ENCODE measurements at regions not wholly inside any gene's neighbourhood (a gene's known extent, or its start where the extent isn't known, plus 50 kb on each side); places are given as distances from the start of the nearest gene placed in this dataset.

DNA sequence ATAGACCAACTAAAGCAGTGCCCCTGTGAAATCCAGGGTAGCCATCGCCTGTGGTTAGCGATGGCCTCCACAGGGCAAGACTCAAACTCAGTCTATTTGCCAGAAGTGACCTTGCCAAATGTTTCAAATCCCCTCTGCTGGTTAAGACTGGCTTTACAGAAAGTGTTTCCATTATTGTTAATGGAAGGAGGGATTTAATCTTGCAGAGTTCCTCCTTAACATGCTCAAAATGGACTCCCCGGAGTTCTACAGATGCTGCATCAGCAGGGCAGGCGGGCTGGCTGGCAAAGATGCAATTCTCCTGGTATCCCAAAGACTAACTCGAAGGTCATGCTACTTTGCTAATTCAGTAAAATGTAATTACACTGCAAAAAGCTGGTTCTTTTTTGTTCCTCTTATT lies 313.0 kb upstream of the SLC7A11 start:
- no peak for DNase-seq

DNA sequence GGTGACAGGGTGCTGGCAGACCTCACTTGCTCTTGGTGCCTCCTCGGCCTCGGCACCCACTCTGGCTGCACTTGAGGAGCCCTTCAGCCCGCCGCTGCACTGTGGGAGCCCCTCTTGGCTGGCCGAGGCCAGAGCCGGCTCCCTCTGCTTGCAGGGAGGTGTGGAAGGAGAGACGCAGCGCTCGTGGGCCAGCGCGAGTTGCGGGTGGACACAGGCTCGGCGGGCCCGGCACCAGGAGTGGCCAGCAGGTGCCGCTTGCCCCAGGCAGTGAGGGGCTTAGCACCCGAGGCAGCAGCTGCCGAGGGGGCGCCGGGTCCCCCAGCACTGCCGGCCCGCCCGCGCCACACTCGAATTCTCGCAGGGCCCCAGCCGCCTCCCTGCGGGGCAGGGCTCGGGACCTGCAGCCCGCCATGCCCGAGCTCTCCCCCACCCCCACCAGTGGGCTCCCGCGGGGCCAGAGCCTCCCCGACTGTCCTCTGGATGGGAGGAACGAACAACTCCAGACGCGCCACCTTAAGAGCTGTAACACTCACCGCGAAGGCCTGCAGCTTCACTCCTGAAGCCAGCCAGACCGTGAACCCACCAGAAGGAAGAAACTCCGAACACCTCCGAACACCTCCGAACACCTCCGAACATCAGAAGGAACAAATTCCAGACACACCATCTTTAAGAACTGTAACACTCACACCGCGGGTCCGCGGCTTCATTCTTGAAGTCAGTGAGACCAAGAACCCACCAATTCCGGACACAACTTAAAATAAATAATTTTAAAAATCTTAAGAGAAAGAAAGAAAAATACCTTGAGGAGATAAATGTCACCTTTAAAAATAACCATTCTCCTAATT lies 311.1 kb upstream of the SLC7A11 start:
- no peak for DNase-seq

GRCh38 chr4:138542191-138542776 lies 300.1 kb upstream of the SLC7A11 start:
- DNase-seq, result no peak

- no peak for DNase-seq
Observed at GRCh38 chr4:138540056-138540800, 298.1 kb upstream of the SLC7A11 start.

DNA sequence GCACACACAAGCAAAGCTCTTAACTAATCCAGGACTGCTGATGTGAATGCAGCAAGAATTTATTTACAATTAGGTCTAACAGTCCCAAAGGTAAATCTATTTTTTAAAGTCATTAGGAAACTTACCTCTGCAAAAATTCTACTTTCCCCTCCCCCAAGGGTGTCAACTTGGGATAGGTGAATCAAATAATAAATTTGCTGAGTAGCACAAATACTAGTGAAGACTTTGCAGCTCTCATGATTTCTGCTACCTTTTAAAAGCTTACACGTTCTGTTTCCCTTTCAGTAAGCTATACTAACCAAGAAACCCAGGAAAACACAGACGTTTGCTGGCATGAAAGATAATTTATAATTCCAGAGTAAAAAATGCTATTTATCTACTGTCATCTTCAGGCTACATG lies 296.6 kb upstream of the SLC7A11 start:
- no peak for DNase-seq

GRCh38 chr4:138537731-138538490 lies 295.8 kb upstream of the SLC7A11 start:
- DNase-seq, result no peak

DNA sequence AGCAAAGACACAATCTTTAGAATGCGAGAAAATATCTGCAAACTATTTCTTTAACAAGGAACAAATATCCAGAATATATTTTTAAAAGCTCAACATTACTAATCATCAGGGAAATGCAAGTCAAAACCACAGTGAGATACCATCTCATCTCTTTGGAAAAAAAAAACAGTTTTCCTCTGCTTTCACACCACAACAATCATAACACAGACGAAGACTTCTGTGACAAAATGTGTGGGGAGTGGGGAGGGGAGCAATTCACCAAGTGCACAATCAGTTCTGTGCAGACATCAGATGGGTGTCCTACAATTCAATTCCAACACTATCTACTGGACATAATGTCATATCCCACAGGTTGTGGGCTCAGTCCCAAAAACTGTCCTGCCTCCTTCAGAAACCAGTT lies 293.2 kb upstream of the SLC7A11 start:
- no peak for DNase-seq

DNA sequence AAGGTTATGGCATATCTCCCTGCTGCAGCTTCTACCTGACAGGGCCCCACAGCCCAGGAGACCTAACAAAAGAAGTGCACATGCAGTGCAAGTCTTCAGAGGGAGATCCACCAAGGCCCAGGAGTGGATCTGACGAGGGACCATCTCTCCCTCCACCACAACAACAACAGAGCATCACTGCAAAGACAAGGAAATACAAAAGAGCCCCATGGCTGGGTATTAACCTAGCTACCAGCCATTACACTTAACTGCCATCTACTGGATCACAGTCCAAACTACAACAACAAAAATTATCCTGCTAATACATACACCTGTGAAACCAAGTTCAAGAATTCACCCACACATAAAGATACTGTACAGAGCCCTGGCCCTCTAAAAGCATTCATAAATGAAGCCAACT lies 280.2 kb upstream of the SLC7A11 start:
- no peak for DNase-seq

- DNase-seq, result no peak
Observed at GRCh38 chr4:138521809-138522208, 279.7 kb upstream of the SLC7A11 start.

GRCh38 chr4:138519436-138519835 lies 277.3 kb upstream of the SLC7A11 start:
- DNase-seq, result no peak

DNA sequence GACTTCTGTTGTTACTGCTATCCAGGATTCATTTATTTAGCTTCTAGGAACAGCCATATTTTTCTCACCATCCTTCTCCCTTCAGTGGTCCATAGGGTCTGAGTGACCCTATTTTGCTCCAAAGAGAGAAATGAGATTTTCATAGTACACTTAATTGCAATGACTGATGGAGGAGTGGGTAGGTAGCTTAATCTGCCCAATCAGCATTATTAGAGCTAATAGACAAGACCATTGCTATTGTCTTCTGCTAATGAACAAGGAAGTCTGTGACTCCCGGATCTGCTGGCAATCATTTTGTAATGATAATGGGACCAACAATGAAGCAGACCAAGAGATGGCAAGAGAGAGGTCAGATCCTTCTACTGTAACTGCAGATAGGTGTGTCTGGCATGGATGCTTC lies 271.4 kb upstream of the SLC7A11 start:
- DNase-seq, result no peak

DNA sequence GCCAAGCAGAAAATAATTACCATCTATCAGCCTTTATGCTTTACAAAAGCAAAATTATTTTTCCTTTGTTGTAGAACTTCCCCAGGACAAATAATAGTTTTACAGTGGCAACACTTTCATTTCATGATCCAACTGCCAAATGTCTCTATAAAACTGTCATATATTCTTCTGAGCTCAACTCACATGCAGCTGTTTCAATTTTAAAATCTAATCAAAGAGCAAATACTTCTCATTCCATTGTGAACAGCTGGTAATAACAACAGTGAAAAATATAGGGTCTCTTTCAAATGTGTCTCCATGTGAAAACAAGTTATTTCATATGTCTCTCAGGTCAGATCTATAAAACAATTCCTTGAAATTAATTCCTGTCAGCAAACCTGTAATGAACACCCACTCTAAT lies 270.6 kb upstream of the SLC7A11 start:
- DNase-seq, result no peak

GRCh38 chr4:138510053-138510452 lies 267.9 kb upstream of the SLC7A11 start:
- no peak for DNase-seq

GRCh38 chr4:138509346-138509745 lies 267.2 kb upstream of the SLC7A11 start:
- DNase-seq, result no peak

GRCh38 chr4:138507522-138507921 lies 265.4 kb upstream of the SLC7A11 start:
- DNase-seq, result no peak

DNA sequence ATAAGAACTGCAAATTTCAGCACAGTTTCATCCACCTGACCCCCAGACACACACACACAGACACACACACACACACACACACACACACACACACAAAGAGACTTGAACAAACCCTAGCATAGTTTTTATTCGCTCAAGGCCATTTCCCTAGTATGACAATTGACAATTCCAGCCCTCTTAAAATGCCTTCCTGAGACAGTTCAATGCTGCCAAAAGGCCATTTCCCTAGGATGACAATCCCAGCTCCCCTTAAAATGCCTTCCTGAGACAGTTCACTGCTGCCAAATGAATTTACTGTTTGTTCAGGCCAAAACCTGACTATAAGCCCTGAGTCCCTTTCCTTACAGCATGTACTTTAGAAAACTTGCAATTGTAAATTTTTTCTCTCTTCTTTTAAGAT lies 259.5 kb upstream of the SLC7A11 start:
- DNase-seq, result no peak

- DNase-seq, result no peak
Observed at GRCh38 chr4:138500869-138501268, 258.7 kb upstream of the SLC7A11 start.

DNA sequence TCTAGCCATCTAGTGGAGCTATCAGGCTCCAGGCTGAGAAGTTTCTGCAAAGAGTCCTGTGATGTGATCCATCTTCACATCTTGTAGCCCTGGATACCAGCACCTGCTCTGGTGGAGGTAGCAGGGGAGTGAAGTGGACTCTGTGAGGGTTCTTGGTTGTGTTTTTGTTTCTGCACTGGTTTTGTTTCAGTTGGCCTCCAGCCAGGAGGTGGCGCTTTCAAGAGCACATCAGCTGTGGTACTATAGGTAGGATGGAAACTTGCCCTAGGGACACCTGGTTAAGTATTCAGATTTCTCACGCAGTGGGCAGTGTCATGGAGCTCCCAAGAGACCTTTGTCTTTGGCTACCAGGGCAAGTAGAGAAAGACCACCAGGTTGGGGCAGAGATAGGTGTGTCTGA lies 257.5 kb upstream of the SLC7A11 start:
- DNase-seq, result no peak

DNA sequence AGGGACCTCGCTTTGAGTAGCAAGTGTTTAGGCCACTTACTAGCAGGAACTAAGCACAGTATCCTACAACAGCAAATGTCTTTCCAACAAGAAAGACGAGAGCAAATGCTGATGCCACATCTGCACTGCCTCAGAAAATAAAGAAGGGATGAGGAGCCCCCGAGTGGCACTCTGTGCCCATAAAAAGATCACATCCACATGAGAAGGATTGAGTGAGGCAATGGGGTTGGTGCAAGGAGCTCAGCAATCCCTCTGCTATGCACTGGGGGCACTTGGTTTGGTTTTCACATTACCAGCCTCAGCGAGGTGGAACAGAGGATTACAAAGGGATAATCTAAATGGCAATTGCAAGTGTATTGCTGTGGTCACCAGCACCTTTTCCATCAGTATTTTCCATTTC lies 252.8 kb upstream of the SLC7A11 start:
- peak; percentile 5 for DNase-seq

DNA sequence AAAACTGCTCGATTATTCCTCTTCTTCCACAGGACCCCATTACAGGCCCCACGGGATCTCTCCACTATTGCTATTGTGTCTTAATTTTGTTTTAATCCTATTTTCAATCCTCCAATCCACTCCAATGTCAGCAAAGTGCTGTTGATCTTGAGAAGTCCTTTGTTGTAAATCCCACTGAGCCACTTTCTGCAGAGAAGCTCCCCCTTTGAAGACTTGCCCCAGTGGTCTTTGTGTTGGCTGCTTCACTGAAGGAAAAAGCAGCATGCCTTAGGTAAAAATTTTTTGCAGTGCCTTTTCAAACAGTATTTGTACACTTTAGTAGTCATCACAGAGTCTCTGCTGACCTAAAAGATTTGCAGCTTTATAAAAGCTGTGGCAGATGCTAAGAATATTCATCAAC lies 252.0 kb upstream of the SLC7A11 start:
- no peak for DNase-seq

GRCh38 chr4:138492176-138492575 lies 250.0 kb upstream of the SLC7A11 start:
- DNase-seq, result no peak

DNA sequence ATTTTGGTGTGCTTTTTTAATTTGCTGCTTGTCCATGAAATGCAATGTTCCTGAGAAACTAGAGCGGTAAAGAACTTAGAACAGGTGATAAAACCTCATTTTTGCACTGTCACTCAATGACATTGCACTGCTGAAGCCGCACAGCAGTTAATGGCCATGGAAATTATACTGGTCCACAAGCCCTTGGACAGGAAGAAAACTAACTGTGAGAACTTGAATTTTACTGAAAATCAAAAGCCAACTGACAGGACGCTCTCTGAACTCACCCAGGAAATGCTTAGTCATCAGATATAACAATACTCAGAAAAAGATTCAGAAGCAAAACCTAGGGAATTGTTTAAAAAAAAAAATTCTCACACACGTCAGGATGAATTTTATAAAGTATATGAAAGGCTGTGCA lies 246.4 kb upstream of the SLC7A11 start:
- no peak for DNase-seq

DNA sequence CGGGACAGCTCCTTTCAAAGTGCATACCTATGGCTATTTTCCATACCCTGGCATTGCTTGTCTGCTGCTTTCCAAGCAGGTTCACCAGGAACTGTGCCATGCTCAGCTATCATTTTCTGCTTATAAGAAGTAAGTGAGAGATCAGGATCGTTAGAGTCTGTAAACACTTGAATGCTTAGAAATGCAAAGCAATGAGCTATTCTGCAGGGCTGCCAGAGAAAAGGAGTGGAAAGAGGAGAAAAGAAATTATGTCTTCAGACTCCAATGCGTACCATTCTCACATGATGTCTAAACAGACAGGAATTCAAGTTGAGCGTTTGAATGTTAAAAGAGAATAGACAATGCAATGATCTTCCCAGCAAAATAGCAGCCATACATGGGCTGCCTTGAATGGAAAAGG lies 245.5 kb upstream of the SLC7A11 start:
- DNase-seq, result no peak
